ENCODE measurements at regions not wholly inside any gene's neighbourhood (a gene's known extent, or its start where the extent isn't known, plus 50 kb on each side); places are given as distances from the start of the nearest gene placed in this dataset.

GRCh38 chr2:120552800-120553481 is 182.7 kb upstream of the GLI2 start:
- Mint-ChIP-seq H3K4me3 (ENCODE audit: unreplicated experiment) (no peak overlapping the region), H3K27me3 (ENCODE audit: unreplicated experiment) (peaks cover 9% of the 10 kb centered on the region), H3K36me3 (ENCODE audit: low read depth, unreplicated experiment) (no peaks in the 10 kb centered on the region), H3K9me3 (ENCODE audit: unreplicated experiment) (no peaks in the 10 kb centered on the region), H3K27ac (ENCODE audit: unreplicated experiment) (peak overlapping the region; percentile 64), H3K4me1 (ENCODE audit: unreplicated experiment) (peaks cover 40% of the 10 kb centered on the region)
- peak; percentile 76 for DNase-seq (ENCODE audit: low spot score)
- TF ChIP-seq CTCF (IDR thresholded peaks at IDR 0.05; ENCODE audit: unreplicated experiment), result peak; percentile 56

GRCh38 chr2:120554625-120555032 is 181.0 kb upstream of the GLI2 start:
- DNase-seq (ENCODE audit: low spot score), result no peak
- Mint-ChIP-seq H3K36me3 (ENCODE audit: low read depth, unreplicated experiment) (no peaks in the 10 kb centered on the region), H3K27me3 (ENCODE audit: unreplicated experiment) (peaks cover 11% of the 10 kb centered on the region), H3K9me3 (ENCODE audit: unreplicated experiment) (no peaks in the 10 kb centered on the region), H3K4me3 (ENCODE audit: unreplicated experiment) (no peak overlapping the region), H3K4me1 (ENCODE audit: unreplicated experiment) (peaks cover 40% of the 10 kb centered on the region), H3K27ac (ENCODE audit: unreplicated experiment) (no peak overlapping the region)
- TF ChIP-seq CTCF (IDR thresholded peaks at IDR 0.05; ENCODE audit: unreplicated experiment), result no peak

GRCh38 chr2:120555092-120555491 is 180.6 kb upstream of the GLI2 start:
- peaks cover 40% of the 10 kb centered on the region for H3K4me1 Mint-ChIP-seq (ENCODE audit: unreplicated experiment)
- no peak overlapping the region for H3K4me3 Mint-ChIP-seq (ENCODE audit: unreplicated experiment)
- no peaks in the 10 kb centered on the region for H3K9me3 Mint-ChIP-seq (ENCODE audit: unreplicated experiment)
- DNase-seq (ENCODE audit: low spot score), result no peak
- no peak overlapping the region for H3K27ac Mint-ChIP-seq (ENCODE audit: unreplicated experiment)
- no peak for TF ChIP-seq CTCF (IDR thresholded peaks at IDR 0.05; ENCODE audit: unreplicated experiment)
- peaks cover 15% of the 10 kb centered on the region for H3K27me3 Mint-ChIP-seq (ENCODE audit: unreplicated experiment)
- no peaks in the 10 kb centered on the region for H3K36me3 Mint-ChIP-seq (ENCODE audit: low read depth, unreplicated experiment)

- peaks cover 17% of the 10 kb centered on the region for H3K27me3 Mint-ChIP-seq (ENCODE audit: unreplicated experiment)
- H3K9me3 Mint-ChIP-seq (ENCODE audit: unreplicated experiment), result no peaks in the 10 kb centered on the region
- no peak for TF ChIP-seq CTCF (IDR thresholded peaks at IDR 0.05; ENCODE audit: unreplicated experiment)
- H3K4me3 Mint-ChIP-seq (ENCODE audit: unreplicated experiment), result no peak overlapping the region
- no peak for DNase-seq (ENCODE audit: low spot score)
- no peak overlapping the region for H3K27ac Mint-ChIP-seq (ENCODE audit: unreplicated experiment)
- peaks cover 24% of the 10 kb centered on the region for H3K4me1 Mint-ChIP-seq (ENCODE audit: unreplicated experiment)
- peaks cover 4% of the 10 kb centered on the region for H3K36me3 Mint-ChIP-seq (ENCODE audit: low read depth, unreplicated experiment)
Observed at GRCh38 chr2:120556911-120557310, 178.8 kb upstream of the GLI2 start.

GRCh38 chr2:120558847-120559246 is 176.8 kb upstream of the GLI2 start:
- Mint-ChIP-seq H3K4me1 (ENCODE audit: unreplicated experiment) (peaks cover 7% of the 10 kb centered on the region), H3K27ac (ENCODE audit: unreplicated experiment) (no peak overlapping the region), H3K9me3 (ENCODE audit: unreplicated experiment) (no peaks in the 10 kb centered on the region), H3K4me3 (ENCODE audit: unreplicated experiment) (no peak overlapping the region), H3K36me3 (ENCODE audit: low read depth, unreplicated experiment) (peaks cover 4% of the 10 kb centered on the region), H3K27me3 (ENCODE audit: unreplicated experiment) (peaks cover 23% of the 10 kb centered on the region)
- no peak for TF ChIP-seq CTCF (IDR thresholded peaks at IDR 0.05; ENCODE audit: unreplicated experiment)
- no peak for DNase-seq (ENCODE audit: low spot score)

All from endothelial cell (in vitro differentiated cells).